Stimulated activated memory B cell treated with anti-CD40 and anti-IgM and Interleukin-4, amounts not matched to agents 10 μg/mL and 1 μg/mL and 100 μg/mL, for 72 hours (primary cell): ENCODE measurements at regions not wholly inside any gene's neighbourhood (a gene's known extent, or its start where the extent isn't known, plus 50 kb on each side); places are given as distances from the start of the nearest gene placed in this dataset.
"Not testable (repeated sequence)": the region's sequence is repeated elsewhere in the genome, so short reads cannot be mapped to it uniquely, and the experiment has no call there.

ENCODE experiments used
- ATAC-seq: fragments of 150-1000 bp; cut with Tn5 transposase; 2 replicates; pipeline ENCODE4 v1.10.0; 2021
- H3K27ac Mint-ChIP-seq: one replicate; pipeline ENCODE4 v1.8.0; 2022; ENCODE audit warnings: mild to moderate bottlenecking, mixed read lengths
- H3K27me3 Mint-ChIP-seq: one replicate; pipeline ENCODE4 v1.8.0; 2022; ENCODE audit warnings: mixed read lengths
- H3K36me3 Mint-ChIP-seq: one replicate; pipeline ENCODE4 v1.8.0; 2022; ENCODE audit warnings: mixed read lengths
- H3K4me1 Mint-ChIP-seq: one replicate; pipeline ENCODE4 v1.8.0; 2022; ENCODE audit warnings: mixed read lengths
- H3K4me3 Mint-ChIP-seq: one replicate; pipeline ENCODE4 v1.8.0; 2022; ENCODE audit warnings: mild to moderate bottlenecking, moderate library complexity, mixed read lengths
- H3K9me3 Mint-ChIP-seq: one replicate; pipeline ENCODE4 v1.8.0; 2022; ENCODE audit warnings: mixed read lengths

DNA sequence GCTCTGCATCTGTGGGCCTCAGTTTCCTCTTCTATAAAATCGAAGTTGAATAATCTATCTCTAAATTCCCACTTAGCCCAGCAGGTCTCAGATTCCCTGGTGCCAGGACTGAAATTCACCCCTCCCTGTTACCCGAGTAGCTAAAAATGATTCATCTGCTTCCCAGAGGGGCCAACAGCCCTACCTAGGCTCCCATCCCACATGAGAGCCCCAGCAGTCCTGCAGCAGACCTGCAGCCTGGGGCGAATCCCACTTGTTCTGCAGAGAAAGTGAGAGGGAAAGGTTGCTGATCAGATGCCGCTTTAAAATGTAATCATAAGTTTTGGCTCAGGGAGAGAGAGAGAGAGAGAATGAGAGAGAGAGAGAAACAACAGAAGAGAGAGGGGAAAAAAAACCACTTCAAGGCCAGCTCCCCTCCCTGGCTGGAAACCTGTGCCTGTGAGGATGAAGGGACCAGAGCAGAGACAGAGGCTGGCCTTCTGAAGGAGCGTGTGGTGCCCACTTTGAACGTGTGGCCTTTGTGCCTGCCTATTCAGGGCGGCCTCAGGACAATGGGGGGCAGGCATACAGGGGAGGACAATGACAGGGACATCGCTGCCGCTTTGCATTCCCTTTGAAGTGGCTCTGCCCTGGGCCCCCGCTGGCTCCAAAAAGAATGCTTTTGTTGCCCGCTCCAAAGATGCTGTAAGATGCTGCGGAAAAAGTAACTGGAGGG is 85.2 kb upstream of the NKD1 start:
- Mint-ChIP-seq H3K27me3 (peaks cover 72% of the 10 kb centered on the region), H3K36me3 (no peaks in the 10 kb centered on the region), H3K4me1 (no peaks in the 10 kb centered on the region), H3K4me3 (no peak overlapping the region), H3K9me3 (no peaks in the 10 kb centered on the region), H3K27ac (no peak overlapping the region)
- ATAC-seq: no peak

DNA sequence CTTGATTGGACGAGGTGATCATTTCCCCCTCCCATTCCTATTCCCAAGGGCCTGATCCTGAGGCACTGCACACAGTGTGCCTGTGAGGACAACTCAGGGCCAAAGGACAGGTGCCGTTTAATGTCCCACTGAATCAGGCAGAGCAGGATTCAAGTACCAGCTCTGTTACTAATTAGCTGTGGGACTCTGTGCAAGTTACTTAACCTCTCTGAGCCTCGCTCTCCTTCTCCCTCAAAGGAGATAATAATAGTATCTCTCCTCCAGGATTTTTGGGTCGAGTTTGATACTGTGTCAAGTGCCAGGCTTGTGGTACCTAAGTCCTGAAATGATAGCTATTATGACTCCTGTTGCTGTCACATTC is 86.8 kb upstream of the NKD1 start:
- H3K27ac Mint-ChIP-seq: no peak overlapping the region
- H3K4me3 Mint-ChIP-seq: no peak overlapping the region
- ATAC-seq: no peak
- no peaks in the 10 kb centered on the region for H3K36me3 Mint-ChIP-seq
- no peaks in the 10 kb centered on the region for H3K9me3 Mint-ChIP-seq
- peaks cover 67% of the 10 kb centered on the region for H3K27me3 Mint-ChIP-seq
- no peaks in the 10 kb centered on the region for H3K4me1 Mint-ChIP-seq

DNA sequence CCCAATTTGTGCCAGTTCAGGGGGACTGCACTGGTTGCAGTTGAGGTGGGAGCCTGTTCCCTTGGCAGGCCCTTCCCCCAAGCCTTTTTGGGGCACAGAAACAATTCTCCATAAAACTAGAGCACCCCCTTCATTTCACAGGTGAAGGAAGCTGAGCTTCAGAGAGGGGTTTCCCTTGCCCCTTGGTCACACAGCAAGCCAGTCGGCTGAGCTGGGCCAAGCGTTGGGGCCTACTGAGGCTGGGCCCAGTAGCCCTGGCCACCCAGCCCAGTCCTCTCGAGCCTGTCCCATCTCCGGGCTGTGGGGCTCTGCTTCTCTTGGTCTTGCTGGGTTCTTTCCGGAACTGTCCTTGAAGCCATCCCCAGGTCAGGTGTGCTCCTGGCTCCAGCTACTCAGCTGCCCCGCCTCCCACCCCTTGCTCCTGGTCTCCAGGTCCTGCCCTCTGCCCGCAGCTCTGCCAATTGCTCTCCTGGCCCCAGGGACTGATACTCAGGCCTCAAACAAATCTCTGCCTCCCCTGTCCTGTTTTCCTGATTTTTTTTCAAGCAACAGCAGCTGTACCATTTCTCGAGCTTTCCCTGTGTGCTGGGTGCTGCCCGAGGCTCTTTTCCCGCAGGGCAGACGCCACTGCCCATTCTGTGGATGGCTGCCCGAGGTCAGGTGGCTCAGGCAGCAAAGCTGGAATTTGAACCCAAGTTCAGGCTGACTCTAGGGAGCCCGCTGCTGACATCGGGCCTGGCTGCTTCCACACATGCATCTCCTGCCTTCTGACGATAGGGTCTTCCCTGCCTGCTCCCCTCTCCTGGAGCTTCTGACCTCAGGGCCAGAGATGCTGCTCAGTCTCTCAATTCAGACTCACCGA is 87.4 kb upstream of the NKD1 start:
- Mint-ChIP-seq H3K4me1 (no peaks in the 10 kb centered on the region), H3K4me3 (no peak overlapping the region), H3K27ac (no peak overlapping the region), H3K36me3 (no peaks in the 10 kb centered on the region), H3K27me3 (peaks cover 63% of the 10 kb centered on the region), H3K9me3 (no peaks in the 10 kb centered on the region)
- no peak for ATAC-seq

DNA sequence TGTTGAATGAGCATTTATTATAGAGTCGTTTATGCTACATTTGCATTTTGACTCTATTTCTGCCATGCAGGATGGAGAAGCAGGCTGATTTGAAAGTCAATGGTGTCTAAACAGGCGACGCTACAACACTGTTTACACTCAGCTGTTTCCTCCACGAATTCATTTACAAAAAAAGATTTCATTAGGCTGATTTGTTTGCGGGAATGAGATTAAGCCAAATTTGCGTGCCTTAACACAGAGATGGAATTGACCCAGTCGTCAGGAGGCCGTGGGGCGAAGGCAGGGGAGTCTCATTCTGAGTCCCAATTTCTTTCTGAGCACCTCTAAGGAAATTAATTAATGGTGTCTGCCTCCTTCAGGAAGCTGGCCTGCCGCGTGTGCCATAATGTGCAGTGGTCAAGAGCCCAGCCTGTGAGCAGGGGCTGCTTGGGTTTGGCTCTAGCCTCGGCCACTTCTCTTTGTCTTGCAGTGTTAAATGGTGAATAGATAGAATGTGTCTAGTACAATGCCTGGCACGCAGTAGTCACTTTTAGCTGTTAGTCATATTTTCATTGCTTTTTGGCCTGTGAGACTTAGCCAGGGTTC is 88.6 kb upstream of the NKD1 start:
- Mint-ChIP-seq H3K27me3 (peaks cover 52% of the 10 kb centered on the region), H3K4me3 (no peak overlapping the region), H3K36me3 (no peaks in the 10 kb centered on the region), H3K4me1 (no peaks in the 10 kb centered on the region), H3K9me3 (no peaks in the 10 kb centered on the region), H3K27ac (no peak overlapping the region)
- no peak for ATAC-seq

DNA sequence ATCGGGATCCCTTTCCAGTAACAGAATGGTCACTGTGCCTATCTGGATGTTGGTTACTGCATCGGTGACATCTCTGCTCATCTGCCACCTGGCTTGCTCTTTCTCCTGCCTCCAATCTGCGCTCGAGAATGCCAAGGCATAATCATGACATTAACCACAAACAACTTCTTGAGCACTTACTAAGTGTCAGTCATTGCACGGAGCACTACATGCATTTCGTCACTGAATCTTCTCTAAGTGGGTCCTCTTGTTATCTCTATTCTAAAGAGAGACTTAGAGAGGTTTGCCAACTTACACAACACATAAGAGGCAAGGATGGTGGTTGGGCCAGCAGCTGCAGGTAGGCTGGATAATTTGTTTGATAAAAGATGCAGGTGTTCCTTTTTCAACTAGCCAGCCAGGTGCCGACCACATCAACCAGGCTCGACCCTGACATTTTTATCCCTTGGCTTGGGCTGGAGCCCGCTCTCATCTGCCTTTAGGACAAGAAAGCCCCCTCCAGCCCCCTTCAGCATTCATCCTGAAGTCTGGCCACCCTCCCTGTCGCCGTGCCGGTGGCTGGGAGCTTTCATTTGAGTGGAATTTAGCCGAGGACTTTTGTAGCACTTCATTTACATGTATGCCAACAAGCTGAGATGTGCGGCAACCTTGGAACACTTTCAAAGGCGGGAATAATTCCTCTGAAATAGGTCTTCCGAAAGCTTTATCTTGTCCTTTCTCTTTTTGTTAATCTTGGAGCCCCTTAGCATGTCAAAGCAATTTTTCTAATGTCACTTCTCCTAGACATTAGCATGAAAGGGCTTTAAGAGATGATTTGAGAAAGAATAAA is 89.3 kb upstream of the NKD1 start:
- Mint-ChIP-seq H3K4me3 (no peak overlapping the region), H3K4me1 (no peaks in the 10 kb centered on the region), H3K27me3 (peaks cover 54% of the 10 kb centered on the region), H3K36me3 (no peaks in the 10 kb centered on the region), H3K9me3 (no peaks in the 10 kb centered on the region), H3K27ac (no peak overlapping the region)
- ATAC-seq: no peak

DNA sequence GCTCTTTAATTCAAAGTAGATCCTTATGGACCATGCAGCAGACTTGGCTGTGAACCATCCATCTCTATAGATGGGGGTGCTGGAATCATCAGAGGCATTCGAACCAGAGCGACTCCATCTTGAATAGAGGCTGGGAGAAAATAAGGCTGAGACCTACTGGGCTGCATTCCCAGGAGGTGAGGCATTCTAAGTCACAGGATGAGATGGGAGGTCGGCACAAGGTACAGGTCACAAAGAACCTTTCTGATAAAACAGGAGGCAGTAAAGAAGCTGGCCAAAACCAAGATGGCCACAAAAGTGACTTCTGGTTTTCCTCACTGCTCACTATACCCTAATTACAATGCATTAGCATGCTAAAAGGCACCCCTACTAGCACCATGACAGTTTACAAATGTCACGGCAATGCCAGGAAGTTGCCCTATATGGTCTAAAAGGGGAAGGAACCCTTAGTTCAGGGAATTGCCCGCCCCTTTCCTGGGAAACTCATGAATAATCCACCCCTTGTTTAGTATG is 89.2 kb upstream of the BRD7 start:
- Mint-ChIP-seq H3K9me3 (no peaks in the 10 kb centered on the region), H3K4me3 (no peak overlapping the region), H3K27ac (no peak overlapping the region), H3K36me3 (no peaks in the 10 kb centered on the region), H3K4me1 (no peaks in the 10 kb centered on the region), H3K27me3 (peaks cover 48% of the 10 kb centered on the region)
- no peak for ATAC-seq

DNA sequence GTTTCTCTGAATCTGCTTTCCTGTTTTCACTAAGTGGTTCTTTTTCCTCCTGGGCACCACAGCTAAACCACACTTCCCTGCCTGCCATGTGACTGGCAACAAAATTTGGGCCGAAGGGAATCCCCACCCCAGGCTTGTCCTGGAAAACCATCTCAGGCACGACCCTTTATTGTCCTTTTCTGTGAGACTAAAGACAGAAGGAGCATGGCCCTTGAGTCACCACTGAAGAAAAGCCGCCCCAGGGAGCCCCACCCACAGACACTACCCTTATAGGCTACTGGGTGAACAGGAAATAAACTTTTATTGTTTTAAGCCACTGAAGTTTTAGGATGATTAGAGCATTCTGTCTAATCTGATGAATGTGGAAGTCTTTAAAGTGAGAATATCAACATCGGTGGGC is 88.6 kb upstream of the BRD7 start:
- Mint-ChIP-seq H3K9me3 (no peaks in the 10 kb centered on the region), H3K27me3 (peaks cover 42% of the 10 kb centered on the region), H3K4me1 (no peaks in the 10 kb centered on the region), H3K36me3 (no peaks in the 10 kb centered on the region), H3K27ac (no peak overlapping the region), H3K4me3 (no peak overlapping the region)
- no peak for ATAC-seq

DNA sequence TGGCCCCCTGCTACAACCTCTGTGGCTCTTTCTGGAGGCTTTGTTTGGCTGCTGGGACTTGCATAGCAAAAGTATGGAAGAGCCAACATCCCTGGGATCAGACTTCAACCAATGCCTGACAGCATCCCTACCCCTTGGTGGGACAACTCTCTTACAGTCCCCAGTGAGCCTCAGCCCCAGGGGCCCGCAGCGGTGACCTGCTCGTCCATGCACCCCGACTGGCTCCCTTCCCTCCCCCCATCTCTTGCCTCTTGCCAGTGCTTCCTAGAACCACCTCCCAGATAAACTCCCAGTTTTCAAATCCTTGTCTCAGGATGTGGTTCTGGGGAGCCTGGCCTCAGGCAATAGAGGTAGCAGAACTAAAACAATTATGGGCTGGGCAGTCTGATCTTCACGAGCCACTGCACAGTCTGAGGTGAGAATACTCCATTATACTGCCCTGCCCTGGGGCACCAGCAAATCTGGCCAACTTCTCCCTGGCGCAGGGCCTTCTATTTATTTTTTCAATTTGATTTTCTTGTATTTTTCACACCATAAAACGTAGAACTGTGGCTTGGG is 86.6 kb upstream of the BRD7 start:
- no peak for ATAC-seq
- Mint-ChIP-seq H3K27me3 (peaks cover 26% of the 10 kb centered on the region), H3K4me3 (no peak overlapping the region), H3K36me3 (no peaks in the 10 kb centered on the region), H3K4me1 (no peaks in the 10 kb centered on the region), H3K27ac (no peak overlapping the region), H3K9me3 (no peaks in the 10 kb centered on the region)

DNA sequence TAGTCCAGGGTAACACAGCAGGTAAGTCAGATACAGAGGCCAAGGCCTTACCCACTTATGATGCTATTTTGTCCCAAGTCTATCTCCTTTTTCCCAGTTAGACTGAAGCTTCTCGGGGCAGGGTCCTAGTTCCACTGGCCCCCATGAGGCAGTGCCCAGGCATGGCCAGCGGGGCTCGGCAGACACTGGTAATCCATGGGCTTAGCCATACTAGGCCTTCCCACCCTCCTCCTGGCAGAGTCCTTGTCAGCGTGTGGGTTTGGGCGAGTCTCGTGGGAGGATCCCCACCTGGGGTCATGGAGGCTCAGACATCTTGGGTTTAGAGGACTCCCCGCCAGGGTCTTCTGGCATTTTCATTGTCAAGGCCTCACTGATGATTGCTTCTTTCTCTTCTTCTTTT is 84.7 kb upstream of the BRD7 start:
- H3K27me3 Mint-ChIP-seq: peaks cover 34% of the 10 kb centered on the region
- no peak overlapping the region for H3K27ac Mint-ChIP-seq
- H3K4me3 Mint-ChIP-seq: no peak overlapping the region
- H3K36me3 Mint-ChIP-seq: no peaks in the 10 kb centered on the region
- H3K9me3 Mint-ChIP-seq: no peaks in the 10 kb centered on the region
- ATAC-seq: no peak
- H3K4me1 Mint-ChIP-seq: no peaks in the 10 kb centered on the region

DNA sequence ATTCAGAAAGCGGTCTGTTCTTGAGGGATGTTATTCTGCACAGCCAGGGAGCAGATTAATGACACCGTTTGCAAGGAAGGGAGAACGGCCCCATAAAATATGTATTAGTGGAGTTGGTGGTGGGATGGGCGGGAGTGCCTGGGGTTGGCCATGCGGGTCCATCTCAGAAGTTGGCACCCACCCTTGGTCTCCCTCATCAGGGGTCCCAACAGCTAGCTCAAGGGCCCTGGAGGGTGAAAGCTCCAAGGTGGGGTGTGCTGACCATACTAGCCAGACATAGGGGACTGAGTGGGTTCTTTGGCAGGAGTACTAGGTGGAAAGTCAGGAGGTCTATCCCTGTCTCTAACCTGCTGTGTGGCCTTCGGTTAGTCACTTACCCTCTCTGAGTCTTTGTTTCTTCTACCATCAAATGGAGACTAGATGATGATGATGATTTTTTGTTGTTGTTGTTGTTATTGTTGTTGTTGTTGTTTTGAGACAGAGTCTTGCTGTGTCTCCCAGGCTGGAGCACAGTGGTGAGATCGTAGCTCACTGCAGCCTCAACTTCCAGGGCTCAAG is 83.2 kb upstream of the BRD7 start:
- Mint-ChIP-seq H3K4me1 (no peaks in the 10 kb centered on the region), H3K27me3 (peaks cover 47% of the 10 kb centered on the region), H3K4me3 (no peak overlapping the region), H3K27ac (no peak overlapping the region), H3K36me3 (no peaks in the 10 kb centered on the region), H3K9me3 (no peaks in the 10 kb centered on the region)
- no peak for ATAC-seq

DNA sequence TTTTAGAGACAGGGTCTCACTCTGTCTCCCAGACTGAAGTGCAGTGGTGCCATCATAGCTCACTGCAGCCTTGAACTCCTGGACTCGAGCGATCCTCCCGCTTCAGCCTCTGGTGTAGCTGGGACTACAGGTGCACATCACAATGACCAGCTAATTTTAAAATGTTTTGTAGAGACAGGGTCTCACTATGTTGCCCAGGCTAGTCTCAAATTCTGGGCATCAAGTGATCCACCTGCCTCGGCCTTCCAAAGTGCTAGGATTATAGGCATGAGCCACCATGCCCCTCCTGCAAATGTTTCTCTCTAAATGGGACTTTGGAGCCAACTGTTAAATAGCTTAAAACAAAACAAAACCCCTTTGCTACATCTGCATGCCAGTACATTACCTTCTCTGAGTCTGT is 82.2 kb upstream of the BRD7 start:
- no peak for ATAC-seq
- peaks cover 39% of the 10 kb centered on the region for H3K27me3 Mint-ChIP-seq
- H3K4me1 Mint-ChIP-seq: no peaks in the 10 kb centered on the region
- H3K9me3 Mint-ChIP-seq: no peaks in the 10 kb centered on the region
- H3K4me3 Mint-ChIP-seq: no peak overlapping the region
- no peak overlapping the region for H3K27ac Mint-ChIP-seq
- H3K36me3 Mint-ChIP-seq: no peaks in the 10 kb centered on the region

DNA sequence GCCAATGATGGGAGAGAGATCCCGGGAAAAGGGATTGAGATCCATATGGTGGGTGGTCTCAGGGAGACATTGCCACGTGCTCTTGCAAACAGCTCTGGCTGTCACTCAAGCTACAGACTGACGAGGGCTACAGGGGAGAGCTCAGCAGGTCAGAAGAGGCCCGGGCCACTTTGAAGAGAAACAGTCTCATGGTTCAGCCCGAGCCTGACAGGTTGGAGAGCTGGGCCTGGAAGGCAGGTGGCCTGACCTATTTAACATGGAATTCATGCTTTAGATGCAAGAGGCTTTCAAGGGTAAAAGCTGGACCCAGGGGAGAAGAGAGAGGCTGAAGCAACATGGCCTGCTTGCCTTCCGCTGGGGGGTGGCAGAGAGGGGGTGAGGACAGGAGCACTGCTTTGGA is 81.0 kb upstream of the BRD7 start:
- Mint-ChIP-seq H3K27me3 (peaks cover 39% of the 10 kb centered on the region), H3K36me3 (no peaks in the 10 kb centered on the region), H3K4me3 (no peak overlapping the region), H3K4me1 (no peaks in the 10 kb centered on the region), H3K27ac (no peak overlapping the region), H3K9me3 (no peaks in the 10 kb centered on the region)
- ATAC-seq: no peak

DNA sequence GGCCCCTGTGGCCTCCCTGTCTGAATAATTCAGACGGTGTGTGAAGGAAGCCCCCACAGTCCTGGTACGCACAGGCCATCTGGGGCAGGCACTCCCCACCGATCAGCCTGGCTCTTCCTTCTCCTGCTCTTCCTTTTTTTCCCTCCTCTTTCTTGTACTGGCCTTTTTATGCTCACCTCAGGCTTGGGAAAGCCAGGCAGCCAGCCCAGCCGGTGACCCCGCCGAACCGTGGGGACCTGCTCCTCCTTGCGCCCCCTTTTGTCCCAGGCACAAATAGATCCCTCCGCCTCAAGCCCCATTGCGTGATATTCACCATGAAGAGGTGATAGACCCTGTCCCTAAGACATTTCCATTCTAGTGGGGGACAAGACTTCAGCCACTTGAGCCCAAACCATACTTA is 80.2 kb upstream of the BRD7 start:
- no peaks in the 10 kb centered on the region for H3K4me1 Mint-ChIP-seq
- peaks cover 35% of the 10 kb centered on the region for H3K27me3 Mint-ChIP-seq
- ATAC-seq: no peak
- no peaks in the 10 kb centered on the region for H3K9me3 Mint-ChIP-seq
- no peaks in the 10 kb centered on the region for H3K36me3 Mint-ChIP-seq
- no peak overlapping the region for H3K4me3 Mint-ChIP-seq
- no peak overlapping the region for H3K27ac Mint-ChIP-seq

DNA sequence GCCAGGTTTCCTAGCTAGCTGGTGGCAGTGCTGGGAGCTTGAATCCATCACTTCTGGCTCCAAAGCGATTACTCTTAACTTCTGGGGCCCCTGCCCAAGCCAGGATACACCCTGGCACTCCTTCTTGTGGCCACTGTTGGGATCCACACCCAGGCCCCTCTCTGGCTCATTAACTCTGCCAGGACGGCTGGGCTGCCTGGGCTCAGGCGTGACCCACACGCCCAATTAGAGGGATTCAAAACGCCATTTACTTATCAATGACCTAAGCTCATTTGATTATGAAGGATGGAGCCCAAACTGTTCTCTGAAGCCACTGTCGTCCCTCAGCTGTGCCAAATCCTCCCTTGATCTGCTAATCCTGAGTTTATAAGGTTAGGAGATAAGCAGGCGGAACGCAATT is 79.7 kb upstream of the BRD7 start:
- Mint-ChIP-seq H3K4me3 (no peak overlapping the region), H3K27me3 (peaks cover 32% of the 10 kb centered on the region), H3K36me3 (no peaks in the 10 kb centered on the region), H3K9me3 (no peaks in the 10 kb centered on the region), H3K4me1 (no peaks in the 10 kb centered on the region), H3K27ac (no peak overlapping the region)
- ATAC-seq: no peak

DNA sequence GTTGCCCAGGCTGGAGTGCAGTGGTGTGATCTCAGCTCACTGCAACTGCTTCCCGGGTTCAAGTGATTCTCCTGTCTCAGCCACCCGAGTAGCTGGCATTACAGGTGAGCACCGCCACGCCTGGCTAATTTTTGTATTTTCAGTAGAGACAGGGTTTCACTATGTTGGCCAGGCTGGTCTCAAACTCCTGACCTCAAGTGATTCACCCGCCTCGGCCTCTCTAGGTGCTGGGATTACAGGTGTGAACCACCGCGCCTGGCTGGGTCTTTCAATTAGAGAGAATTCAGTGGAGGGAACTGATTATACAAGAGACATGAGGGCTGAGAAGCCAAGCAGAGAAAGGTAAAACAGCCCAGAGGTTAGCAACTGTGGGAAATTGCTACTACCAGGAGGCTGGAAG is 78.6 kb upstream of the BRD7 start:
- H3K36me3 Mint-ChIP-seq, H3K27ac Mint-ChIP-seq, H3K9me3 Mint-ChIP-seq, H3K4me1 Mint-ChIP-seq, H3K4me3 Mint-ChIP-seq, ATAC-seq: not testable (repeated sequence)
- peaks cover 32% of the 10 kb centered on the region for H3K27me3 Mint-ChIP-seq
